ENCODE measurements at regions not wholly inside any gene's neighbourhood (a gene's known extent, or its start where the extent isn't known, plus 50 kb on each side); places are given as distances from the start of the nearest gene placed in this dataset.

- Histone ChIP-seq H2BK120ac (ENCODE audit: low read depth, low read length) (no peak overlapping the region), H3K36me3 (ENCODE audit: control insufficient read depth, insufficient read depth, low read length) (no peaks in the 10 kb centered on the region), H3K4me3 (ENCODE audit: insufficient read depth, low read depth, low read length) (no peak overlapping the region), H3K9me3 (ENCODE audit: control insufficient read depth, insufficient read depth, low read length) (peaks cover 4% of the 10 kb centered on the region), H4K5ac (ENCODE audit: low read depth, low read length) (no peak overlapping the region), H3K18ac (ENCODE audit: low read depth, low read length) (no peak overlapping the region), H3K4ac (ENCODE audit: low read depth, low read length) (no peak overlapping the region), H2BK15ac (ENCODE audit: low read depth, low read length) (no peak overlapping the region), H2AFZ (replicated peaks; ENCODE audit: low read length, poor library complexity) (no peak overlapping the region), H3K79me1 (ENCODE audit: low read depth in 1 of 2, low read length in 2 of 2) (no peaks in the 10 kb centered on the region), H3K9me1 (ENCODE audit: insufficient read depth, low read length) (no peaks in the 10 kb centered on the region), H2BK5ac (ENCODE audit: low read depth, low read length, poor library complexity, severe bottlenecking) (no peak overlapping the region), H3K56ac (ENCODE audit: extremely low read depth, insufficient read depth, low read length) (no peak overlapping the region), H3K27me3 (ENCODE audit: control insufficient read depth, insufficient read depth, low read length) (peaks cover 2% of the 10 kb centered on the region; the same call in 1 of the 2 replicates), H3K27ac (ENCODE audit: insufficient read depth, low read length) (no peak overlapping the region), H4K20me1 (ENCODE audit: insufficient read depth, low read length) (no peaks in the 10 kb centered on the region), H2AK9ac (replicated peaks; ENCODE audit: low read depth, low read length, poor library complexity) (no peak overlapping the region), H4K8ac (ENCODE audit: low read depth in 2 of 2, low read length in 2 of 2) (no peak overlapping the region), H2BK20ac (ENCODE audit: low read depth, low read length) (no peak overlapping the region), H3K4me1 (ENCODE audit: control insufficient read depth, insufficient read depth, low read length) (no peaks in the 10 kb centered on the region), H3K14ac (replicated peaks; ENCODE audit: low read depth, low read length) (no peak overlapping the region), H4K91ac (ENCODE audit: insufficient read depth, low read depth, low read length) (no peak overlapping the region), H3K23ac (ENCODE audit: low read depth, low read length) (no peak overlapping the region), H3K9ac (ENCODE audit: low read depth, low read length) (no peak overlapping the region), H2AK5ac (ENCODE audit: low read depth, low read length) (no peak overlapping the region), H3K4me2 (ENCODE audit: low read depth, low read length) (no peak overlapping the region)
- no CpG with 5 or more reads among the region's 3 CpGs for WGBS, 2 experiments (ENCODE audit: extremely low coverage in 2 of 2, insufficient read length in 1 of 2)
- DNase-seq: no peak
- no peak for TF ChIP-seq FOS (IDR thresholded peaks at IDR 0.05; ENCODE audit: low read depth, low read length)
- no peak for TF ChIP-seq MAZ (IDR thresholded peaks at IDR 0.05; ENCODE audit: borderline replicate concordance, low read depth, low read length)
- no peak for TF ChIP-seq POLR2A (IDR thresholded peaks at IDR 0.05; ENCODE audit: low read depth, low read length)
- TF ChIP-seq RFX5 (IDR thresholded peaks at IDR 0.05; ENCODE audit: low read depth, low read length): no peak
- intact Hi-C loops (cut with micrococcal nuclease): no loop called here
- no TSS peak for BruUV-seq (replicated peaks)
- CTCF ChIA-PET: no interaction called here
- POLR2A ChIA-PET (ENCODE audit: unreplicated experiment): no interaction called here
- no peak for ATAC-seq (ENCODE audit: low read depth)
- dilution Hi-C loops (cut with HindIII; ENCODE audit: low sequenced_read_pairs, unreplicated experiment): no loop called here
- in situ Hi-C loops (cut with MboI; ENCODE audit: low sequenced_read_pairs): no loop called here
Observed at GRCh38 chr14:101426466-101426865, 134.8 kb upstream of the DIO3 start.
